Astrocyte (in vitro differentiated cells and primary cell): ENCODE measurements at regions not wholly inside any gene's neighbourhood (a gene's known extent, or its start where the extent isn't known, plus 50 kb on each side); places are given as distances from the start of the nearest gene placed in this dataset.

Experiments
- DNase-seq: peaks from one replicate; pipeline ENCODE4 v3.0.0-alpha.2; 2010; ENCODE audit warnings: low read depth
- FAIRE-seq: peaks from 2 replicates; lab custom pipeline; 2011; peaks lifted over from hg19 to GRCh38; lab: Jason Lieb, UNC
- H2AFZ ChIP-seq: 2 replicates; pipeline ENCODE4 v1.6.0; 2012; ENCODE audit warnings: low read depth, low read length, inconsistent platforms
- H3K27ac ChIP-seq: 2 replicates; pipeline ENCODE4 v1.5.1; 2011; ENCODE audit warnings: low read depth, low read length, inconsistent platforms
- H3K27me3 ChIP-seq: 2 replicates; pipeline ENCODE4 v1.6.0; 2011; ENCODE audit warnings: low read length, inconsistent platforms; ENCODE audit not compliant: insufficient read depth
- H3K36me3 ChIP-seq: 2 replicates; pipeline ENCODE4 v1.5.1; 2011; ENCODE audit warnings: low read length, inconsistent platforms; ENCODE audit not compliant: insufficient read depth
- H3K4me1 ChIP-seq: 2 replicates; pipeline ENCODE4 v1.5.1; 2011; ENCODE audit warnings: low read length, inconsistent platforms; ENCODE audit not compliant: insufficient read depth
- H3K4me2 ChIP-seq: 2 replicates; pipeline ENCODE4 v1.6.0; 2012; ENCODE audit warnings: low read length, inconsistent platforms
- H3K4me3 ChIP-seq: 2 replicates; pipeline ENCODE4 v1.5.1; 2011; ENCODE audit warnings: low read depth, mild to moderate bottlenecking, low read length, inconsistent platforms; ENCODE audit not compliant: insufficient read depth
- H3K79me2 ChIP-seq: 2 replicates; pipeline ENCODE4 v1.6.0; 2012; ENCODE audit warnings: mild to moderate bottlenecking, low read length, inconsistent platforms; ENCODE audit not compliant: insufficient read depth
- H3K9ac ChIP-seq: 2 replicates; pipeline ENCODE4 v1.6.0; 2012; ENCODE audit warnings: mild to moderate bottlenecking, low read length, inconsistent platforms
- H3K9me3 ChIP-seq: 2 replicates; pipeline ENCODE4 v1.5.1; 2012; ENCODE audit warnings: low read depth, mild to moderate bottlenecking, low read length, inconsistent platforms; ENCODE audit not compliant: insufficient read depth
- H4K20me1 ChIP-seq: 2 replicates; pipeline ENCODE4 v1.6.0; 2012; ENCODE audit warnings: low read length, inconsistent platforms; ENCODE audit not compliant: insufficient read depth
- H3K27ac Mint-ChIP-seq: one replicate; pipeline ENCODE4 v1.8.0; 2021; ENCODE audit warnings: mild to moderate bottlenecking, mixed read lengths; ENCODE audit not compliant: unreplicated experiment
- H3K27me3 Mint-ChIP-seq: one replicate; pipeline ENCODE4 v1.8.0; 2021; ENCODE audit warnings: low read depth, mixed read lengths; ENCODE audit not compliant: unreplicated experiment
- H3K36me3 Mint-ChIP-seq: one replicate; pipeline ENCODE4 v1.8.0; 2021; ENCODE audit warnings: low read depth, mixed read lengths; ENCODE audit not compliant: unreplicated experiment
- H3K4me1 Mint-ChIP-seq: one replicate; pipeline ENCODE4 v1.8.0; 2021; ENCODE audit warnings: low read depth, mixed read lengths; ENCODE audit not compliant: unreplicated experiment
- H3K4me3 Mint-ChIP-seq: one replicate; pipeline ENCODE4 v1.8.0; 2021; ENCODE audit warnings: mild to moderate bottlenecking, moderate library complexity, mixed read lengths; ENCODE audit not compliant: unreplicated experiment
- H3K9me3 Mint-ChIP-seq: one replicate; pipeline ENCODE4 v1.8.0; 2021; ENCODE audit warnings: mild to moderate bottlenecking, mixed read lengths; ENCODE audit not compliant: unreplicated experiment
- CTCF ChIP-seq: IDR thresholded peaks from 2 replicates; pipeline ENCODE4 v1.5.1; 2011; ENCODE audit warnings: low read depth, mild to moderate bottlenecking, inconsistent platforms, low read length, moderate library complexity; ENCODE audit not compliant: insufficient read depth
- EZH2 ChIP-seq: IDR thresholded peaks from 2 replicates; pipeline ENCODE4 v1.6.1; 2012; ENCODE audit warnings: mild to moderate bottlenecking, low read length, inconsistent platforms; ENCODE audit not compliant: insufficient read depth

GRCh38 chr2:164389411-164389810 lies 231.9 kb downstream of the GRB14 start:
- Mint-ChIP-seq H3K27ac (peak overlapping the region; percentile 82), H3K36me3 (no peaks in the 10 kb centered on the region)

GRCh38 chr2:164388511-164388910 lies 232.8 kb downstream of the GRB14 start:
- DNase-seq (peak; percentile 92), FAIRE-seq (peak; percentile 99)
- H3K27ac ChIP-seq: peak overlapping the region; percentile 66

More at GRCh38 chr2:164389411-164389810, 231.9 kb downstream of the GRB14 start:
- no peak overlapping the region for H3K4me3 ChIP-seq
- H3K79me2 ChIP-seq: no peaks in the 10 kb centered on the region
- DNase-seq (no peak), FAIRE-seq (no peak)
- H3K27me3 ChIP-seq: no peaks in the 10 kb centered on the region
- H3K9me3 Mint-ChIP-seq: no peaks in the 10 kb centered on the region
- no peak overlapping the region for H3K4me3 Mint-ChIP-seq
- peak overlapping the region; percentile 46 for H2AFZ ChIP-seq
- no peaks in the 10 kb centered on the region for H4K20me1 ChIP-seq
- no peak overlapping the region for H3K27ac ChIP-seq
- no peaks in the 10 kb centered on the region for H3K9me3 ChIP-seq
- H3K4me2 ChIP-seq: no peak overlapping the region
- no peak overlapping the region for H3K9ac ChIP-seq
- no peaks in the 10 kb centered on the region for H3K36me3 ChIP-seq
- TF ChIP-seq EZH2 (no peak), CTCF (no peak)
- no peaks in the 10 kb centered on the region for H3K27me3 Mint-ChIP-seq
- peaks cover 24% of the 10 kb centered on the region for H3K4me1 ChIP-seq
- H3K4me1 Mint-ChIP-seq: peaks cover 38% of the 10 kb centered on the region

More at GRCh38 chr2:164388511-164388910, 232.8 kb downstream of the GRB14 start:
- H3K36me3 ChIP-seq: no peaks in the 10 kb centered on the region
- H3K9ac ChIP-seq: peak overlapping the region; percentile 6
- no peaks in the 10 kb centered on the region for H4K20me1 ChIP-seq
- no peaks in the 10 kb centered on the region for H3K9me3 ChIP-seq
- no peak for TF ChIP-seq EZH2
- TF ChIP-seq CTCF: no peak
- H3K79me2 ChIP-seq: no peaks in the 10 kb centered on the region
- H3K27ac Mint-ChIP-seq: peak overlapping the region; percentile 92
- H3K4me1 Mint-ChIP-seq: peaks cover 38% of the 10 kb centered on the region
- H3K4me3 ChIP-seq: peak overlapping the region; percentile 11
- peaks cover 24% of the 10 kb centered on the region for H3K4me1 ChIP-seq
- H3K27me3 ChIP-seq: no peaks in the 10 kb centered on the region
- H3K4me2 ChIP-seq: peak overlapping the region; percentile 77
- peak overlapping the region; percentile 43 for H2AFZ ChIP-seq
- no peaks in the 10 kb centered on the region for H3K9me3 Mint-ChIP-seq
- no peaks in the 10 kb centered on the region for H3K36me3 Mint-ChIP-seq
- no peak overlapping the region for H3K4me3 Mint-ChIP-seq
- no peaks in the 10 kb centered on the region for H3K27me3 Mint-ChIP-seq
